GM18526 (cell line): ENCODE measurements at regions not wholly inside any gene's neighbourhood (a gene's known extent, or its start where the extent isn't known, plus 50 kb on each side); places are given as distances from the start of the nearest gene placed in this dataset.

Source experiments
- POLR2A ChIP-seq: IDR thresholded peaks from 3 replicates; pipeline ENCODE4 v1.6.1; 2011; ENCODE audit not compliant: insufficient read length; ENCODE audit errors: extremely low read depth

DNA sequence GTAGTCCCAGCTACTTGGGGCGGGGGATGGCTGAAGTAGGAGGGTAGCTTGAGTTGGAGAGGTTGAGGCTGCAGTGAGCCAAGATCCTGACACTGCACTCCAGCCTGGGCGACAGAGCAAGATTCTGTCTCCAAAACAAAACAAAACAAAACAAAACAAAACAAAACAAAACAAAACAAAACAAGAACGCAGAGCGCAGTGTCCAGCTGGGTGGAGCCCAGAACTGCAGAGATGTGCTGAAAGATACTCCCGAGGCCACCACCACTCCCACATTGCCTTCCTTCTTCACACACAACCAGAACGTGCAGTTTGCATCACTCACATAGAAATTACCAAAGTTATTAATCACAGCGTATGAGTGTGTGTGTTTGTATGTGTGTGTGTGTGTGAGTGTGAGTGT is 222.9 kb upstream of the ASIC2 start:
- no peak for TF ChIP-seq POLR2A

DNA sequence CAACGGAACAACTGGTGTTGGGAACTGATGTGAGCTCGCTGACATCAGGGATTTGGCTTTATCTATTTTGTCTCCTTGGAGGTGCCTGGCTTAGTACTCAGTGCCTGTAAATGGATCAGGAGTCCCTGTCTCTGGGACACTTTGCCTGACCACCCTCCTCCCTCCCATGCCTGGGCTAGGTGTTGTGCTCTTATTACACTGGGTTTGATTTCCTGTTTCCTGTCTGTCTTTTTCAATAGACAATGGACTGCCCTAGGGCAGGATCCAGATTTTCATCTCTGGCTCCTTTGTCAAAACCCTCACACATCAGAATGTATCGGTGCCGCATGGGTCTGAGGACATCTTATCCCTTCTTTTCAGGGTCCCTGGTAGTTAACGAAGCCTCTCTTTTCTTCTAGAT is 223.6 kb upstream of the ASIC2 start:
- TF ChIP-seq POLR2A: no peak

- TF ChIP-seq POLR2A: no peak
Measured at GRCh38 chr17:33517746-33518145, 224.7 kb upstream of the ASIC2 start.

- no peak for TF ChIP-seq POLR2A
Measured at GRCh38 chr17:33519692-33520091, 226.6 kb upstream of the ASIC2 start.

DNA sequence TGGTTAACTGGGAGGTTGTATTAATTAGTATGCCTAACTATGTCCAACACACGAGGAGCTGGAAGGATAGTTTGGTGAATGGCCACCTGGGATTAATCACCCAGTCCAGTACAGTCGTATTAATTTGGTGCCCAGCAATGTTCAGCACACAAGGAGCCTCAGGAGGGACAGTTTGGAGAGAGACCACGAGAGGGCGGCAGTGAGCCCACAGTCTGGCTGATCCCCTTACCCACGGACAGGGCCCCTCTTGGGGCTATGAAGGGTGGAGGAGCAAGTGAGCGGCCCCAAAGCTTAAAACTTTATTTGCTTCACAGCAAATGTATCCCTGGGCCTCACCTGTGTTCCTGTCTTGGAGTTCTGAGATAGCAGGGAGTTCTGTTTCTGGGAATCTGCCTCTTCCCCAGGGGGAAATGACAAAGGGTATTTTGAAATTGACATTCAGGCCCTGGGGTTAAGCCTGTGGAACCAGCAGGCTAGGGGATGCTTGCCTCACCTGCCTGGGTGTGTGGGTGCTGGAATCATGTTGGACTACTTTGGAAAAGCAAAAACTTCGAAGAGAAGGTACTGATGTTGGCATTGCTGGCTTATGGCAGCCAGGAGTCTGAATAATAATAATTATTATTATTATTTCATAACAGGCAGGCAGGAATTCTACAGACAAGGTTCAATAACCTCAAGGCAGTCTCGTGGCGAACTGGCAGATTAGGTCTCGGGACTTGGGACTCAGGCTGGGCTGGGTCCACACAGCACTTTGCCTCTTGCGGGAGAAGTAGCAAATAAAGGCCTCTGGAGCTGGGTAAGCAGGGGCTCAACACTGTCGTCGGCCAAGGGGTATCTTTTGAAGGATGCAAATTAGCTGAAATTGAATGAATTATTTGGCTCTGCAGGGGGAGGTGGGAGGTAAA is 227.6 kb upstream of the ASIC2 start:
- no peak for TF ChIP-seq POLR2A

- no peak for TF ChIP-seq POLR2A
Measured at GRCh38 chr17:33521784-33522183, 228.7 kb upstream of the ASIC2 start.

- no peak for TF ChIP-seq POLR2A
Measured at GRCh38 chr17:33522623-33523022, 229.5 kb upstream of the ASIC2 start.

DNA sequence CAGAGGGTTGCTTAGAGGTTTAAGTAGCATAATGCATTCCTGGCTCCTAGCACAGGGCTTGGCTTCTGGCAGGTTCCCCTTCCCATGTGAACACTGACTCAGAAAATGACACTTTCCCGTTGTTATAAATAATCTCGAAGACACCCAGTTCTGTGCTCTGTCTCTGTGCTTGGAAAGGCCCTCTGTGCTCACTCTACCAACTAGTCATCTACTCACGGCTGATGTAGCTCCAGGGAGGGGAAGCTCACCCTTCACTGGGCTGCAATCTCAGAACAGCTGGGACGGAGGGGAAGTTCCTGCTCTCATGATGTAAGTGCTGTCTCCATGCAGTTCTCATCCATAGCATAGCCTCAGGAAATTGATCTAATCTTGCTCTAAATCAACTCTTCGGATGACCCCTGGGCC is 230.5 kb upstream of the ASIC2 start:
- TF ChIP-seq POLR2A: no peak

- TF ChIP-seq POLR2A: no peak
Measured at GRCh38 chr17:33525186-33525585, 232.1 kb upstream of the ASIC2 start.

DNA sequence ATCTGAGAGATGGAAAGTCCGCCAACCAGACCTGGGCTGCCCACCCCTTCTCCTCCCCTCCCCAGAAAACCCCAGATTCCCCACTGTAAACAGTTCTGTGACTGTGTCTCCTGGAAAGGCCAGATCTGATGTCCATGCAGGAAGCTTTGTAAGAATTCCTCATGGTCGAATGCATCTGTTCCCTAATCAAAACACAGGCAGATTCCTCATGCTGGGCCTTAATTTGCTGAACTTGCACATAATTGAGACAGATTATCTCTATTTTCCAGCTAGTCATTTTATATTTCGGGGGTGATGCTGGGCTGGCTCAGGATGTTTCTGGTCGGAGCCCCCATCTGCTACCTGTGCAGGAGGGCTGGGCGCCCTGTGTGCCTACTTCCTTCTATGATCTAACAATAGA is 233.6 kb upstream of the ASIC2 start:
- TF ChIP-seq POLR2A: no peak

- TF ChIP-seq POLR2A: no peak
Measured at GRCh38 chr17:33527290-33527689, 234.2 kb upstream of the ASIC2 start.

GRCh38 chr17:33528846-33529245 is 235.8 kb upstream of the ASIC2 start:
- TF ChIP-seq POLR2A: no peak

GRCh38 chr17:33529816-33530215 is 236.7 kb upstream of the ASIC2 start:
- no peak for TF ChIP-seq POLR2A

DNA sequence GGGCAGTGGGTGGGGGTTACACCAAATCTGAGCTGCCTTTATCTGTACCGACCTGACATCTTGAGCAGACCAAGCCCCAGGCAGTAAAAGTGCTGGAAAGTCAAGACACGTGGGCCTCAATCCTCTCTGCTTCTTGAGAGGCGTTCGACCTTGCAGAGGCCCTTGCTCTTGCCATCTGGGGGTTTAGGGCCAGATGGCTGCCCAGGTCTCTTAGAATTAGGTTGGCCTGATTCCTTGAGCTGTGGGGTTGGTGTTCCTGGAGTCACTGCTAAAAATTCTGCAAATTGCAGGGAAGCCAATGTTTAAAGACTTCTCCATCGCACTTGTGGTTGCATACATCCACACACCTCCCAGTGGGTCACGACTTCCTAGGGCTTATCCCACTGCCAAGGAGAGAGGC is 238.2 kb upstream of the ASIC2 start:
- no peak for TF ChIP-seq POLR2A

DNA sequence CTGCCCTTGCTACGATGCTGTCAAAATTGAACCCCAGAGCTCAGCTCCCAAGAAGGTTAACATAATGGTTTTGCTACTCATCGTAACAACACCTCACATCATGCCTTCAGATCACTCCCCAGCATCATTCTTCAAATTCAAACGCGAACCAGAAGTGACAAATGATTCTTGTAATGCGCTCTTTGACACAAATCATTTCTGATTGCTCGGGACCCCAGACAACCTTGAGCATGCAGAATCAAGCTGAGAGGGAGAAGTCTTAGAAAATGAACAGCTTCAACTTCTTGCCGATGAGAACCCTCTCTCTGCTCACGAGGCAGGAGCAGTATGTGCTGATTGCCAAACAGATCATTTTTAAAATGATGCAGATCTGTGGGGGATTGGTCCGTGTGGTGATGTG is 241.0 kb upstream of the ASIC2 start:
- no peak for TF ChIP-seq POLR2A

DNA sequence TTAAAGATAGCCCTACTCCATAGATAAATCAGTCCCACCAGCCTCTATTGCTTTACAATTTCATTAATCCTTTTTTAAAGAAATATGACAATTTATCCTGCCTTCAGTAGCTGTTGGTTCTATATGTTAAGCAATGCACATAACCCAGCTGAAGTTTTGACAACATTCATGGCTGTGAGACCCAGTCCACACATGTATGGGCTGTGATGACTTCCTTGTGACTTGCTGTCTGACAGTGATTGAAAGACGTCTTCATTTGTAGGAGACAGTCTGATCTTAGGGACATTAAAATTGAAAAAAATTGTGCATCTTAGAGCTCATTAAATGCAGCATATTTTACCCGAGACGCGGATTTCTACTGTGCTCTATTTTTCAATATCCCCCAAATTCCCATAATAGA is 252.0 kb upstream of the ASIC2 start:
- TF ChIP-seq POLR2A: no peak

- no peak for TF ChIP-seq POLR2A
Measured at GRCh38 chr17:33550261-33550660, 257.2 kb upstream of the ASIC2 start.
